Pancreas (tissue), 10 donors: ENCODE measurements at regions not wholly inside any gene's neighbourhood (a gene's known extent, or its start where the extent isn't known, plus 50 kb on each side); places are given as distances from the start of the nearest gene placed in this dataset.

Source experiments
- ATAC-seq, 4 donors: fragments of 200-7000 bp; cut with Tn5 transposase; one replicate each; pipeline versions ENCODE4 v1.8.0 to v1.9.1; 2020; ENCODE audit warnings: mild to moderate bottlenecking in 4 of 4, moderate library complexity in 4 of 4
- DNase-seq, 6 donors: peaks; one replicate each; pipeline ENCODE4 v3.0.0-alpha.2; 2020
- FAIRE-seq: peaks from 2 replicates; lab custom pipeline; 2012; peaks lifted over from hg19 to GRCh38; lab: Jason Lieb, UNC
- H3K27ac ChIP-seq, 4 donors: fragments of 200-600 bp; sonication (generic); 1 replicate in 3 of 4; 2 replicates in 1 of 4; pipeline versions ENCODE4 v1.5.0 to v1.8.0; 2020
- H3K27me3 ChIP-seq, 4 donors: fragments of 200-600 bp; one replicate each; pipeline ENCODE4 v1.8.0; 2021
- H3K36me3 ChIP-seq, 3 donors: fragments of 200-600 bp; sonication (generic) in 1 of 3; one replicate each; pipeline versions ENCODE4 v1.5.0 to v1.8.0; 2020 to 2021
- H3K4me1 ChIP-seq, 3 donors: fragments of 200-600 bp; one replicate each; pipeline ENCODE4 v1.8.0; 2021
- H3K4me3 ChIP-seq, 4 donors: fragments of 200-600 bp; sonication (generic) in 2 of 4; one replicate each; pipeline versions ENCODE4 v1.5.0 to v1.8.0; 2020 to 2021
- H3K9me3 ChIP-seq, 4 donors: fragments of 200-600 bp; one replicate each; pipeline ENCODE4 v1.8.0; 2021
- WGBS, 2 donors: extraction: QIAGEN DNeasy Blood & Tissue Kit; methylation state at CpG; one replicate each; pipeline ENCODE4 v1.1.7; 2013; 5-methylcytosine and 5-hydroxymethylcytosine counted together
- intact Hi-C, 3 donors: fragments of 100-400 bp; cut with DNase I; formaldehyde crosslinking; loops; one replicate each; pipeline versions ENCODE4 v1.11.1 to v1.14.2; 2022
- TF ChIP-seq, protein P1 (sequence below), 4 donors: fragments of 200-600 bp; sonication (generic) in 3 of 4; IDR thresholded peaks; one replicate each; pipeline versions ENCODE4 v1.5.0 to v1.8.0; 2021; ENCODE audit warnings: antibody characterized with exemption in 4 of 4
- donor health status: healthy with polysubstance abuse.
- donor health status: DM: no; HTN: no; CAD: no; lungs with moderate emphysema.
- donor health status: DM: no; HTN: no; CAD: no.
- donor health status: control.
- donor health status: control.
- donor health status: Bipolar disorder and iron deficiency.
- donor health status: DM: yes; HTN: yes; CAD: no.
- donor health status: DM: no; HTN: no; CAD: no.
- donor health status: DM: no; HTN: no; CAD: no.
- donor health status: DM: yes; HTN: yes; CAD: no.

GRCh38 chr2:16191431-16192200 is 251.3 kb downstream of the MYCN start:
- no peak overlapping the region for H3K27ac ChIP-seq
- H3K9me3 ChIP-seq: no peaks in the 10 kb centered on the region
- FAIRE-seq (no peak), DNase-seq (no peak), ATAC-seq (no peak)
- H3K27me3 ChIP-seq: no peaks in the 10 kb centered on the region
- no peak overlapping the region for H3K4me3 ChIP-seq
- H3K4me1 ChIP-seq: no peaks in the 10 kb centered on the region
- intact Hi-C loops: no loop called here
- H3K36me3 ChIP-seq: no peaks in the 10 kb centered on the region
- WGBS, 2 donors: 79 to 86% methylated on average over 10 of the region's 10 CpGs
- TF ChIP-seq, protein P1, sequence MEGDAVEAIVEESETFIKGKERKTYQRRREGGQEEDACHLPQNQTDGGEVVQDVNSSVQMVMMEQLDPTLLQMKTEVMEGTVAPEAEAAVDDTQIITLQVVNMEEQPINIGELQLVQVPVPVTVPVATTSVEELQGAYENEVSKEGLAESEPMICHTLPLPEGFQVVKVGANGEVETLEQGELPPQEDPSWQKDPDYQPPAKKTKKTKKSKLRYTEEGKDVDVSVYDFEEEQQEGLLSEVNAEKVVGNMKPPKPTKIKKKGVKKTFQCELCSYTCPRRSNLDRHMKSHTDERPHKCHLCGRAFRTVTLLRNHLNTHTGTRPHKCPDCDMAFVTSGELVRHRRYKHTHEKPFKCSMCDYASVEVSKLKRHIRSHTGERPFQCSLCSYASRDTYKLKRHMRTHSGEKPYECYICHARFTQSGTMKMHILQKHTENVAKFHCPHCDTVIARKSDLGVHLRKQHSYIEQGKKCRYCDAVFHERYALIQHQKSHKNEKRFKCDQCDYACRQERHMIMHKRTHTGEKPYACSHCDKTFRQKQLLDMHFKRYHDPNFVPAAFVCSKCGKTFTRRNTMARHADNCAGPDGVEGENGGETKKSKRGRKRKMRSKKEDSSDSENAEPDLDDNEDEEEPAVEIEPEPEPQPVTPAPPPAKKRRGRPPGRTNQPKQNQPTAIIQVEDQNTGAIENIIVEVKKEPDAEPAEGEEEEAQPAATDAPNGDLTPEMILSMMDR (IDR thresholded peaks at IDR 0.05): no peak

DNA sequence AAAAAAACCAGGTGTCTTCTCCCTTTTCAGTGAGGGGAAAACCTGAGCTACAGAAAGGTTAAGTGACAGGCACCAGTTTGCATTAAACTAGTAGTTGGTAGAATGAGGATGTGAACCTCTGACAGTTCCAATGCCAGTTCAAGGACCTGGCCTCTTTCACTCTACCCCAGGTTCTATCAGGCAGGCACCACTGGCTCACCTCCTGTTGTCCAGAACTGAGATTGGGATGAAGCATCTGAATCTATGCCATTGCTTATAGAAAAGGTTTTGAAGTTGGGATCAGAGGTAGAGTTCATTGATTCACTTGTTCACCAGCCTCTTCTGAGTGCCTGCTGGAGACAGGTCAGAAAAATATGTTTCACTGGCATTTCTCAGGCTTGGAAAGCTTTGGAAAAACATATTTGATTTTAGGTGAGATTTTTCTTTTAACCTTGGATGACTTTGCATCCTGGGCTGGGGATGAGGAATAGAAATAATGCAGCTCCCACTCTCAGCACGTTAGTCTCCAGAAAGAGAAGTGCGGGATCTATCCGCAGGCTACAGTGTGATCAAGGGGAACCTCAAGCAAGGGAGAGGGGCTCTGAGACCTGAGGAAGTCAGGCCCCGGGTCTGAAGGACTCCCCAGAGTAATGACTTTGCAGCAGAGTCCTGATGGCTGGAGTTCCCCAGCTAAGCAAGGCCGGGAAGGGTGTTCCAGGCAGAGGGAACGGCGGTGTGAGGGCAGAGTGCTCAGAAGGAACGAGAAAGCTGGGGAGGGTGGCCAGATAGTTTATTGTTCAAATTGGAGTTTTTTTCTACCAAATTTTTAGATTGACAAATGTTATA is 250.3 kb downstream of the MYCN start:
- 78 to 83% methylated on average over 8 of the region's 8 CpGs for WGBS, 2 donors
- intact Hi-C loops: no loop called here
- Histone ChIP-seq H3K4me1 (no peaks in the 10 kb centered on the region), H3K27ac (no peak overlapping the region), H3K36me3 (no peaks in the 10 kb centered on the region), H3K9me3 (no peaks in the 10 kb centered on the region), H3K27me3 (no peaks in the 10 kb centered on the region), H3K4me3 (no peak overlapping the region)
- DNase-seq: no peak
- TF ChIP-seq, protein P1 (IDR thresholded peaks at IDR 0.05): no peak
- ATAC-seq: no peak
- no peak for FAIRE-seq

DNA sequence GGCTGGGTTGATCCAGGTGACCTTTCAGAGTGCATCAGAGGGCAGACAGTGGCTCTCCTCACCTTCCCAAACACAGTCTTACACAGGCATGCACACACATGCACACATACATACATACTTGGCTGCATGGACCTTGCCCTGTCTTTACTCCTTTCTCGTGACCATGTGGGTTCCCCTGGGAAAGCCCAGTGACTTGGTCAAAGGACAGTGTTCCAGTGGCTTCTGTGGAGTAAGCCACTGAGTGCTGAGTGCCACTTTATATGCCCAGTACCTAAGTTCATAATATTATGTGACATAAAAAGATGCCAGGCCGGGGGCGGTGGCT is 249.4 kb downstream of the MYCN start:
- no peak for ATAC-seq

GRCh38 chr2:16189029-16189835 is 248.9 kb downstream of the MYCN start:
- 62 to 64% methylated on average over 5 of the region's 5 CpGs for WGBS, 2 donors
- Histone ChIP-seq H3K4me1 (no peaks in the 10 kb centered on the region), H3K36me3 (no peaks in the 10 kb centered on the region), H3K27me3 (no peaks in the 10 kb centered on the region), H3K4me3 (no peak overlapping the region), H3K27ac (no peak overlapping the region), H3K9me3 (no peaks in the 10 kb centered on the region)
- DNase-seq: no peak
- intact Hi-C loops: no loop called here
- TF ChIP-seq, protein P1 (IDR thresholded peaks at IDR 0.05): no peak
- no peak for FAIRE-seq
- ATAC-seq: no peak

More for the DNA sequence above, 249.4 kb downstream of the MYCN start:
- Histone ChIP-seq H3K9me3 (no peaks in the 10 kb centered on the region), H3K4me1 (no peaks in the 10 kb centered on the region), H3K36me3 (no peaks in the 10 kb centered on the region), H3K4me3 (no peak overlapping the region), H3K27me3 (no peaks in the 10 kb centered on the region), H3K27ac (no peak overlapping the region)
- WGBS, 2 donors: 92 to 93% methylated on average over 3 of the region's 3 CpGs
- DNase-seq: no peak
- intact Hi-C loops: no loop called here
- TF ChIP-seq, protein P1 (IDR thresholded peaks at IDR 0.05): no peak
- FAIRE-seq: no peak
